GM12874 (cell line): ENCODE measurements at regions not wholly inside any gene's neighbourhood (a gene's known extent, or its start where the extent isn't known, plus 50 kb on each side); places are given as distances from the start of the nearest gene placed in this dataset.

ENCODE experiments used
- TF ChIP-seq, protein P1 (sequence below): IDR thresholded peaks from 2 replicates; pipeline ENCODE4 v1.5.1; 2011; ENCODE audit warnings: low read depth, mild to moderate bottlenecking, control low read depth, low read length, moderate library complexity; ENCODE audit not compliant: insufficient read depth

DNA sequence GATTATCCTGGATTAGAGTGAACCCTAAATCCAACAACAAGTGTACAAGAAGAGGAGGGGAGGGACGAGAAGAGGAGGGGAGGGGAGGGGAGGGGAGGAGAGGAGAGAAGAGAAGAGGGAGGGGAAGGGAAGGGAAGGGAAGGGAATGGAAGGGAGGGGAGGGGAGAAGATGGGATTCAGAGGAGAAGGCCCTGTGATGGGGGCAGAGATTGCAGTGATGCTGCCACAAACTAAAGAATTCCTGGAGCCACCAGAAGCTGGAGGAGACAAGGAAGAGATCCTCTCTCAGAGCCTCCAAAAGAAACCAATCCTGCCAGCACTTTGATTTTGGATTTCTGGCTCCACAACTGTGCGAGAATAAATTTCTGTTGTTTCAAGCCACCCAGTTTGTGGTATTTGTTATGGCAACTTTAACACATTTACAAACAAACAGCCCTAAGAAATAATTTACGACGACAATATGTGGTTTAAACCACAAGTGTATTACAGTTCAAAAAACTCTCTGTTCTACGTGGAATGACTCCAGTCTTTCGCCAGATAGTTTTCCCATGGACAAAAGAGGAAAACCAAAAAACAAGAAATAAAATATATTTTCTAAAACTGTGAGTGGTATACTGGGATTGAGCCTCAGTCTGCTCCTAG, 235.4 kb downstream of the HDGFL1 start:
- TF ChIP-seq, protein P1, sequence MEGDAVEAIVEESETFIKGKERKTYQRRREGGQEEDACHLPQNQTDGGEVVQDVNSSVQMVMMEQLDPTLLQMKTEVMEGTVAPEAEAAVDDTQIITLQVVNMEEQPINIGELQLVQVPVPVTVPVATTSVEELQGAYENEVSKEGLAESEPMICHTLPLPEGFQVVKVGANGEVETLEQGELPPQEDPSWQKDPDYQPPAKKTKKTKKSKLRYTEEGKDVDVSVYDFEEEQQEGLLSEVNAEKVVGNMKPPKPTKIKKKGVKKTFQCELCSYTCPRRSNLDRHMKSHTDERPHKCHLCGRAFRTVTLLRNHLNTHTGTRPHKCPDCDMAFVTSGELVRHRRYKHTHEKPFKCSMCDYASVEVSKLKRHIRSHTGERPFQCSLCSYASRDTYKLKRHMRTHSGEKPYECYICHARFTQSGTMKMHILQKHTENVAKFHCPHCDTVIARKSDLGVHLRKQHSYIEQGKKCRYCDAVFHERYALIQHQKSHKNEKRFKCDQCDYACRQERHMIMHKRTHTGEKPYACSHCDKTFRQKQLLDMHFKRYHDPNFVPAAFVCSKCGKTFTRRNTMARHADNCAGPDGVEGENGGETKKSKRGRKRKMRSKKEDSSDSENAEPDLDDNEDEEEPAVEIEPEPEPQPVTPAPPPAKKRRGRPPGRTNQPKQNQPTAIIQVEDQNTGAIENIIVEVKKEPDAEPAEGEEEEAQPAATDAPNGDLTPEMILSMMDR = no peak

DNA sequence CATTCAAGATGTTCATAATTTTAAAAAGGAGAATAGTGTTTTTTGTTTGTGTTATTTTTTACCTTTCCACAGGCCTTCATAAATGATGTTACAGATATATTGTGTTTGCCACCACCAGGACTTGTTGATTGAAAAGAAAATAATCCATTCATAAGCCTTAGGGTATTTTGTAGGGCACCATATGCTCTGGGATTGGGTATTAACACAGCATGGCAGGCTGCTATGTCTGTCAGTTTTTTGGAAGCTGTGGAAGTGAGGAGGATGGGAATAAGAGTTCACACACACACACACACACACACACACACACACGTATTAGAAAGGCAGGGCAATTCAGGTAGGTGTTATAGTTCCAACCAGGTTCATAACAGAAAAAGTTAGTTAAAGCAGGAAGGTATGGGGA, 237.9 kb downstream of the HDGFL1 start:
- TF ChIP-seq, protein P1 = no peak

- TF ChIP-seq, protein P1 = no peak
These were observed 238.5 kb downstream of the HDGFL1 start for GRCh38 chr6:22807818-22808217.

DNA sequence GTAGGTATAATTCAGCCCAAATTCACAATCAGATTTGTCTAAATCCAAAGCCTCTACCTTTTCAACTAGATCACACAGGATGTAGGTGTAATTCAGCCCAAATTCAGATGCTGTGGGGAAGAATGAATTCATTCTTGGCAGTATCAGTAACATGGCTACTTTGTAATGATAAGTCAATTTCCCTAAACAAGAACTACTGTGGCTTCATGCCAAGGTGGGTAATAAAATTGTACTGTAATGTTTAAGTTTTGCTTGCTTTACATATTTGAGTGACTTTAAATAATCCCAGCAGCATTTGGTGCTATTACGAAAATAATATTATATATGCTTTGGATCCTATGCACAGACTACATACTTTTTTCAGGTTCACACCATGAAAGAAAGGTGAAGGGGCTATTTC, 239.1 kb downstream of the HDGFL1 start:
- TF ChIP-seq, protein P1 = no peak

GRCh38 chr6:22809370-22809769, 240.0 kb downstream of the HDGFL1 start:
- TF ChIP-seq, protein P1 = no peak

GRCh38 chr6:22819209-22819608, 249.8 kb downstream of the HDGFL1 start:
- TF ChIP-seq, protein P1 = no peak

- TF ChIP-seq, protein P1 = no peak
These were observed 252.4 kb downstream of the HDGFL1 start for GRCh38 chr6:22821664-22822320.
